GM10248 (cell line): ENCODE measurements at regions not wholly inside any gene's neighbourhood (a gene's known extent, or its start where the extent isn't known, plus 50 kb on each side); places are given as distances from the start of the nearest gene placed in this dataset.

Source experiments
- CTCF ChIA-PET: fragments of 300-600 bp; sonication (Branson Sonifier 250); formaldehyde crosslinking; extraction: SDS; loops from one replicate; lab custom pipeline; 2021; ENCODE audit warnings: antibody characterized with exemption; lab: Yijun Ruan, JAX
- POLR2A ChIA-PET: fragments of 350-650 bp; sonication (Branson Sonifier 250); formaldehyde crosslinking; extraction: SDS; loops from one replicate; lab custom pipeline; 2020; ENCODE audit warnings: antibody characterized with exemption; lab: Yijun Ruan, JAX
- DNase-seq: peaks from one replicate; pipeline ENCODE4 v3.0.0; 2012; ENCODE audit errors: extremely low spot score
- CTCF ChIP-seq: IDR thresholded peaks from 2 replicates; pipeline ENCODE4 v1.5.1; 2012; ENCODE audit warnings: mild to moderate bottlenecking, low read depth; ENCODE audit errors: extremely low read depth, missing control alignments, control extremely low read depth

DNA sequence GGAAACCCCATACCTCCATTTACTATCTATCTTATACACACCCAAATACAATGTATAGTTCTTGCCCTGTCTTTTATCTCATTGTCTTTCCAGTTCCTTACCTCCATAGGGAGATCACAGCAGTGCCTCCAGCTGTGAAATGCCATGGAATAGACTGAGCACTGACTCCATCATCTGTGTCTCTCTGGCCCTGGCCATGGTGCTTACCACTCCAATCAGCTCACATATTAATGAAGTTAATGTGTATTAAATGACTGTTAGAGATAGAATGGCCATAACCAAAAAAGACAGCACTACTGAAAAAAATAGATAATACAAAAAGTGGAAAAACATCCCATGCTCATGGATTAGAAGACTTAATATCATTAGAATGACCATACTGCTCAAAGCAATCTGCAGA is 240.4 kb upstream of the SOX21 start:
- ChIA-PET POLR2A (no interaction called here), CTCF (no interaction called here)
- no peak for DNase-seq
- no peak for TF ChIP-seq CTCF

- no peak for DNase-seq
- POLR2A ChIA-PET = no interaction called here
- CTCF ChIA-PET = no interaction called here
- TF ChIP-seq CTCF = no peak
Observed at GRCh38 chr13:94950303-94950702, 238.0 kb upstream of the SOX21 start.

GRCh38 chr13:94947965-94948371 is 235.6 kb upstream of the SOX21 start:
- TF ChIP-seq CTCF = no peak
- DNase-seq = no peak
- ChIA-PET CTCF (interaction anchor here (0.9 kb wide), 1 partner anchor 46 kb away, joined by 3 read pairs; no protein-coding TSS in a partner anchor), POLR2A (no interaction called here)

GRCh38 chr13:94947392-94947791 is 235.0 kb upstream of the SOX21 start:
- POLR2A ChIA-PET = no interaction called here
- TF ChIP-seq CTCF = no peak
- DNase-seq = no peak
- CTCF ChIA-PET = interaction anchor here (0.9 kb wide), 1 partner anchor 45 kb away, joined by 3 read pairs; no protein-coding TSS in a partner anchor

DNA sequence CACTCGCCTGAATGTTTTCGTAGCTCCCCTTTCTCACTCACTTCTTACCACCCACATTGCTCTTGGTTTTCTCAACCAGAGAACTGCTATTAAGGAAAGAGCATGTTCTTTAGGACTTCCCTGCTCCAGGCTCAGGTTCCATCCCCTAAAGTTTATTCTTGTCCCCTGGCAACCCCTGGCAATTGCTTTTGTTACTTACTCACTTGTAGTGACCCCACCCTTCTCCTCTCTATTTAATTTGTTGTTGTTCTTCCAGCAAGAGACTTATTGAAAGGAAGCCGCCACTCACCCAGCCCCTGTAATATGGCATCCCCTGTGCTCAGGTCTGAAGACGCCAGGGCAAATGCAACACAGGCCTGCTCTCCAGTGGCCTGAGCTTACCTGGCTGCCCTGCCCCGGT is 233.7 kb upstream of the SOX21 start:
- ChIA-PET CTCF (interaction anchor here (1.5 kb wide), 1 partner anchor 14 kb away, joined by 3 read pairs; no protein-coding TSS in a partner anchor), POLR2A (no interaction called here)
- no peak for TF ChIP-seq CTCF
- no peak for DNase-seq

DNA sequence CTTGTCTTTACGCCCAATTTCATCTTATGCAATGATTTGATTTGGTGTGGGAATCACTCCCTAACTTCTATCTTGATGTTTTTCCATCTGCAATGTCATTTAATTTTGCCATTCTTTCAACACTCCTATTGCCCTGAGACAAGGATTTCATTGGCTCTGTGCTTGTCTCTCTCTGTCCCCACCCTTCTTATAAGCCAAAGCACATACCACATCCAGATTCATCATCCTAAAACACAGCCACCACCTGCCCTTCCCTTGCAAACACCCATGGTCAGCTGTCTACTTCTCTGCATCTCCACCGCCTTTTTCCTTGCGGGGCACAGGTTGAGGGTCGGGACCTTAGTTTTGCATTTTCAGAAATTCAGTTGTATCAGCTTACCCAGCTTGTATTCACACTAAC is 225.8 kb upstream of the SOX21 start:
- DNase-seq = no peak
- no peak for TF ChIP-seq CTCF
- ChIA-PET CTCF (interaction anchor here (1.3 to 1.5 kb wide), 2 partner anchors 10 to 28 kb away, joined by 3 to 4 read pairs; no protein-coding TSS in a partner anchor), POLR2A (no interaction called here)
